Fibroblast of skin of back (primary cell): ENCODE measurements at regions not wholly inside any gene's neighbourhood (a gene's known extent, or its start where the extent isn't known, plus 50 kb on each side); places are given as distances from the start of the nearest gene placed in this dataset.
"Not testable (repeated sequence)": the region's sequence is repeated elsewhere in the genome, so short reads cannot be mapped to it uniquely, and the experiment has no call there.

ENCODE experiments used
- DNase-seq: peaks from one replicate; pipeline ENCODE4 v3.0.0-alpha.2; 2013

GRCh38 chr11:92168936-92169335, 55.7 kb upstream of the FAT3 start:
- no peak for DNase-seq

- DNase-seq = no peak
These were observed 57.0 kb upstream of the FAT3 start for GRCh38 chr11:92167571-92167970.

DNA sequence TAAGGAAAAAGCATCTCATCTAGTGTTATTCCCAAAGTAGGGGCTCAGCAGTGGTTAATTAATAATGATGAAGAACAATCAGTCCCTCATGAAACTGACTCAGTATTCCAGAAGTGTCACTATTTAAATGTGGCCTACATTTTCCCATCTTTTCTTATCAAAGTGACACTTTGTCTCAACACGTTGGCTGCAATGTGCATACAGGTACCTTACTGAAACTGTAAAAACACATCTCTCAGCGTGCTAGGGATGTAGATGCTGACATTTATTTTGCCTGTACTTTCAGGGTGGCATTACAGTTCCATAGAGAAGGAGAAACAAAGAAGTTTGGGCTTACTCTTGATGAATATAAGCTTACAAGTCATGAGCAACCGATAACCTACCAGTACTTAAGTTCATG, 58.3 kb upstream of the FAT3 start:
- DNase-seq = no peak

- no peak for DNase-seq
These were observed 60.7 kb upstream of the FAT3 start for GRCh38 chr11:92163879-92164278.

GRCh38 chr11:92162776-92163175, 61.8 kb upstream of the FAT3 start:
- no peak for DNase-seq

GRCh38 chr11:92159931-92160330, 64.7 kb upstream of the FAT3 start:
- DNase-seq = no peak

GRCh38 chr11:92157390-92157789, 67.2 kb upstream of the FAT3 start:
- DNase-seq = not testable (repeated sequence)

DNA sequence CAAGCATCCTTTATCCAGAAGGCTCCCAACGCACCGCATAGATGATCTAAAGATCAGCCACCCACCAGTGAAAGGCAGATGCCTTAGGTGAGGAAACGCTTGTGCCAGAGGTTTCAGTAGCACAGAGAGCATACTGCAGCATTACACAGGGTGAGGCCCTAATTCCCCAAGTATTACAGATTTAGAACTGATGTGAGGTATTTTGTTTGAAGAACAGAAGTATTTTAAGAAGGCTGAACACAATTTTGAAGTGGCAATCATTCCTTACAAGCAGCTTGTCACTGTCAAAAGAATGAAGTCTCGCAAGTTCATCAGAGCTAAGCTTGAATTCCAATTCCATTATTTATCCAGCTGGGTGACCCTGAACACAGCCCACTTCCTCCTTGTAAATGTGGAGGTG, 70.0 kb upstream of the FAT3 start:
- DNase-seq = no peak

GRCh38 chr11:92154110-92154509, 70.5 kb upstream of the FAT3 start:
- DNase-seq = no peak

DNA sequence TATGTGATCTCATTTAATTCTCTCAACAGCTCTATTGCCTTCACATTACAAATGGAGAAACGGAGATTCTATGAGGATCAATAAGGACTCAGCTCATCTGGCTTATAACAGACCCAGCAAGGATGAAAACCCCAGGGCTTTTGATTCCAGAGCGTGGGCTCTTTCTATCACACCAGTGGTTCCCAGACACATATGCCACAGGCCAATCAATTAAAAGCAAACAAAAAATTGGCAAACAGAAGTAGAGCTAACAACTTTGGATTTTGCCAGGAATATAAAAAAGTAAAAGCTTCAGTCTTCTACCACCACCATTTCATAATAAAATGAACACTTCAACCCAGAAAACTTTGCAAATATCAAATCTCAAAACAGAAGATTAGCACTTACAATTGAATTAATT, 71.1 kb upstream of the FAT3 start:
- DNase-seq = no peak

- peak; percentile 5 for DNase-seq
These were observed 72.4 kb upstream of the FAT3 start for GRCh38 chr11:92152245-92152644.

DNA sequence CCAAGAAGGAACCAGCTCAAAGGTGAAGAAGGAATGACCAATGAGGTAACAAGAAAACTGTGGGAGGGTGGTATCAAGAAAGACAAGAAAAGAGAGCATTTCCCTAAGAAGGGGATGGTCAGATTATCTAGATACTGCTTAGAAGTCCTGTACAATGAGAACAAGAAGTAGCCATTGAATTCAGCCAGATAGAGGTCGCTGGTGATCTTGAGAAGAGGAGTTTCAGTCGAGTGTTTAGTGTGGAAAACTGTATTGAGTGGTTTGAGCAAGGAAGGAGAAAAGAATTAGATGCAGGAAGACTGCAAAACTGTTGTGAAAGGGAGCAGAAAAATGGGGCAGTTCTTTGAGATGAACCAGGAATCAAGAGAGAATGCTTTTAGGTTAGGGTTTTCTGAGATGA, 74.6 kb upstream of the FAT3 start:
- no peak for DNase-seq

DNA sequence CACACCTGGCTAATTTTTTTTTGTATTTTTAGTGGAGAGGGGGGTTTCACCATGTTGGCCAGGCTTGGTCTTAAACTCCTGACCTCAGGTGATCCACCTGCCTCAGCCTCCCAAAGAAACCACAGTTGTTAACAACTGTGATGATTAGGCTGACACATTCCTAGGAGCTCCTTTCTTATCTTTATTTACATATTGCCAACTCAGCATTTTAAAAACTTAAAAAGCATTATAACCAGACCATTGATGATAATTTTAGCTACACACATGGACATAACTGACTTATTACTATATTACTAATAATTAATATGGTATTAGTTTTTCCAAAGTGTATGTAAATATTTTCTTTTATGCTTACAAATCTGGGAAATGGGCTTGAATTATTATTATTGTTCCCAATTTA, 82.9 kb upstream of the FAT3 start:
- no peak for DNase-seq

- no peak for DNase-seq
These were observed 83.5 kb upstream of the FAT3 start for GRCh38 chr11:92141159-92141558.

- DNase-seq = no peak
These were observed 84.6 kb upstream of the FAT3 start for GRCh38 chr11:92140021-92140420.

GRCh38 chr11:92138296-92138695, 86.3 kb upstream of the FAT3 start:
- DNase-seq = no peak

DNA sequence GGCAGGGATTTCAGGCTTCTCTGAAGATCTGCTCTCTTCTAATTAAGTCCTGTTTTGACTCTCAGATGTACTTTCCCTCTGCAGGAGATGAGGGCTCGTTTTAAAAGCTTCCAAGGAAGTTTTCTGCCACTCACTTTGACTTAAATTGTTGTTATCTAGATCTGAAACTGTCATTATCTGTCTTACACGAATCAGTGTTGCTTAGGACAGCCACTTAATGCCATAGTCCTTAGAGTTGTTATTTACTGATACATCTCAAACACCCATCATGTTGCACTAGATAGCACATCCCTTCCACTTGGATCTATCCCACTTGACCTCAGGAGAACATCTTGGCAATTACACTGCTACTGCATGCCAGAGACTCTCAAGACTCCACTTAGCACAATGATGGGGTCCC, 86.9 kb upstream of the FAT3 start:
- no peak for DNase-seq

DNA sequence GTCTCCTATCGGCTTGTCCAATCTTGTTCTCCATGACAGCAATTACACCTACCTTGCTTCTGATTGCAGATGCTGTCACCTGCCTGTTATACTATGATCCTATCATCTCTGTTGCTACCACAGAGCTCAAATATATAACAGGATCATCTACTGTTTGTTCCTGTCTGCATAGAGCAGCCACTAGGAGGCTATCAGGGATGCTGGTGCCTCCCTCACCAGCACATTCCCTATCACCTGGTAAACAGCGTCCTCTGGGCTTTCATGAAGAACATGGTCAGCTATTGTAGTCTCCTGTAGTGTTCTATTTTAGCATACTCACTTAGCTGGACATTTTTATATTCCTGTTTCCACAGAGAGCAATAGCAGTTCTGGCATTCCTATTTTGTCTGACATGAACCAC, 87.8 kb upstream of the FAT3 start:
- DNase-seq = no peak

- peak; percentile 70 for DNase-seq
These were observed 93.2 kb upstream of the FAT3 start for GRCh38 chr11:92131289-92131865.

- peak; percentile 69 for DNase-seq
These were observed 94.2 kb upstream of the FAT3 start for GRCh38 chr11:92130421-92130831.

- DNase-seq = peak; percentile 6
These were observed 94.8 kb upstream of the FAT3 start for GRCh38 chr11:92129811-92130210.

- no peak for DNase-seq
These were observed 96.6 kb upstream of the FAT3 start for GRCh38 chr11:92128026-92128425.

GRCh38 chr11:92125321-92125720, 99.3 kb upstream of the FAT3 start:
- DNase-seq = peak; percentile 8

GRCh38 chr11:92123540-92123939, 101.1 kb upstream of the FAT3 start:
- DNase-seq = peak; percentile 71

DNA sequence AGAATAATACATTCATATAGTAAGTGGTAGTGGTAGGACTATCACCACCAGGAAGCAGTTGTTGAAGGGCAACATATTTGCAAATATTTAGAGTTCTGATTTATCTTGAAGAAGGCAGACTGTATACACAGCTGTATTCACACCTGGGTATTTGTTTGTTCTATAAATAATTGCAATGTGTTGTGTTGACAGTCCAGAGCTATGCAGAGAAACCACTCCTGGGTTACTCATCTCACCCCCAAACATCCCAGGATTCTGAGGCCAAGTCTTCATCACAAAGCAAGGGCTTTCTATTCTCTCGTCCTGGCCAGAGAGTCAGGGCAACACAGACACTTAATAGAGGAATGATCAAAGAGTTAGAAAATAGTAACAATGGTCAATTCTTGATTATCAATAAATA, 102.1 kb upstream of the FAT3 start:
- DNase-seq = no peak

GRCh38 chr11:92111287-92111686, 113.3 kb upstream of the FAT3 start:
- no peak for DNase-seq
